ENCODE measurements at regions not wholly inside any gene's neighbourhood (a gene's known extent, or its start where the extent isn't known, plus 50 kb on each side); places are given as distances from the start of the nearest gene placed in this dataset.
A peak's percentile ranks its signal among the peaks of the same experiment; 100 is the strongest.

GRCh38 chr18:54774981-54775665 is 53.2 kb upstream of the RAB27B start (continued):
- no peak for TF ChIP-seq EZH2 (IDR thresholded peaks at IDR 0.05)

- H3K4me2 ChIP-seq (ENCODE audit: low read length), result peak overlapping the region; percentile 65
- H2AFZ ChIP-seq (ENCODE audit: low read depth, low read length, poor library complexity, severe bottlenecking), result peak overlapping the region; percentile 72
- TF ChIP-seq ELF1 (IDR thresholded peaks at IDR 0.05; ENCODE audit: borderline replicate concordance, low read depth) (0 out of 2 replicates have a peak, but pooled peaks have one; percentile 28), ZNF274 (IDR thresholded peaks at IDR 0.05; ENCODE audit: low read depth, low read length) (no peak), CEBPB (IDR thresholded peaks at IDR 0.05; ENCODE audit: low read depth) (0 out of 2 replicates have a peak, but pooled peaks have one; percentile 18), CTCF (IDR thresholded peaks at IDR 0.05 in 2 of 3, conservative IDR thresholded peaks at IDR 0.05 in 1 of 3; ENCODE audit: borderline replicate concordance in 1 of 3, insufficient read depth in 1 of 3, low read depth in 2 of 3, low read length in 2 of 3) (peak in 2 of 3 experiments; percentile 61 to 67; a peak in 4 of 6 replicates), SIN3A (IDR thresholded peaks at IDR 0.05; ENCODE audit: low read depth) (no peak), JUND (IDR thresholded peaks at IDR 0.05) (no peak), SRF (IDR thresholded peaks at IDR 0.05; ENCODE audit: low read depth) (no peak), RAD21 (IDR thresholded peaks at IDR 0.05; ENCODE audit: low read depth) (peak; percentile 48), ZFX (IDR thresholded peaks at IDR 0.05) (no peak), POLR2AphosphoS5 (IDR thresholded peaks at IDR 0.05; ENCODE audit: low read depth, low read length) (no peak), FOSL1 (IDR thresholded peaks at IDR 0.05; ENCODE audit: low read depth) (no peak), EZH2phosphoT487 (IDR thresholded peaks at IDR 0.05; ENCODE audit: borderline replicate concordance) (no peak), SP1 (IDR thresholded peaks at IDR 0.05; ENCODE audit: low read depth) (no peak)
- TF ChIP-seq, protein P1, sequence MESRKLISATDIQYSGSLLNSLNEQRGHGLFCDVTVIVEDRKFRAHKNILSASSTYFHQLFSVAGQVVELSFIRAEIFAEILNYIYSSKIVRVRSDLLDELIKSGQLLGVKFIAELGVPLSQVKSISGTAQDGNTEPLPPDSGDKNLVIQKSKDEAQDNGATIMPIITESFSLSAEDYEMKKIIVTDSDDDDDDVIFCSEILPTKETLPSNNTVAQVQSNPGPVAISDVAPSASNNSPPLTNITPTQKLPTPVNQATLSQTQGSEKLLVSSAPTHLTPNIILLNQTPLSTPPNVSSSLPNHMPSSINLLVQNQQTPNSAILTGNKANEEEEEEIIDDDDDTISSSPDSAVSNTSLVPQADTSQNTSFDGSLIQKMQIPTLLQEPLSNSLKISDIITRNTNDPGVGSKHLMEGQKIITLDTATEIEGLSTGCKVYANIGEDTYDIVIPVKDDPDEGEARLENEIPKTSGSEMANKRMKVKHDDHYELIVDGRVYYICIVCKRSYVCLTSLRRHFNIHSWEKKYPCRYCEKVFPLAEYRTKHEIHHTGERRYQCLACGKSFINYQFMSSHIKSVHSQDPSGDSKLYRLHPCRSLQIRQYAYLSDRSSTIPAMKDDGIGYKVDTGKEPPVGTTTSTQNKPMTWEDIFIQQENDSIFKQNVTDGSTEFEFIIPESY (IDR thresholded peaks at IDR 0.05; ENCODE audit: extremely low read depth, insufficient replicate concordance, low read length), result no peak
- TF ChIP-seq, protein P2, sequence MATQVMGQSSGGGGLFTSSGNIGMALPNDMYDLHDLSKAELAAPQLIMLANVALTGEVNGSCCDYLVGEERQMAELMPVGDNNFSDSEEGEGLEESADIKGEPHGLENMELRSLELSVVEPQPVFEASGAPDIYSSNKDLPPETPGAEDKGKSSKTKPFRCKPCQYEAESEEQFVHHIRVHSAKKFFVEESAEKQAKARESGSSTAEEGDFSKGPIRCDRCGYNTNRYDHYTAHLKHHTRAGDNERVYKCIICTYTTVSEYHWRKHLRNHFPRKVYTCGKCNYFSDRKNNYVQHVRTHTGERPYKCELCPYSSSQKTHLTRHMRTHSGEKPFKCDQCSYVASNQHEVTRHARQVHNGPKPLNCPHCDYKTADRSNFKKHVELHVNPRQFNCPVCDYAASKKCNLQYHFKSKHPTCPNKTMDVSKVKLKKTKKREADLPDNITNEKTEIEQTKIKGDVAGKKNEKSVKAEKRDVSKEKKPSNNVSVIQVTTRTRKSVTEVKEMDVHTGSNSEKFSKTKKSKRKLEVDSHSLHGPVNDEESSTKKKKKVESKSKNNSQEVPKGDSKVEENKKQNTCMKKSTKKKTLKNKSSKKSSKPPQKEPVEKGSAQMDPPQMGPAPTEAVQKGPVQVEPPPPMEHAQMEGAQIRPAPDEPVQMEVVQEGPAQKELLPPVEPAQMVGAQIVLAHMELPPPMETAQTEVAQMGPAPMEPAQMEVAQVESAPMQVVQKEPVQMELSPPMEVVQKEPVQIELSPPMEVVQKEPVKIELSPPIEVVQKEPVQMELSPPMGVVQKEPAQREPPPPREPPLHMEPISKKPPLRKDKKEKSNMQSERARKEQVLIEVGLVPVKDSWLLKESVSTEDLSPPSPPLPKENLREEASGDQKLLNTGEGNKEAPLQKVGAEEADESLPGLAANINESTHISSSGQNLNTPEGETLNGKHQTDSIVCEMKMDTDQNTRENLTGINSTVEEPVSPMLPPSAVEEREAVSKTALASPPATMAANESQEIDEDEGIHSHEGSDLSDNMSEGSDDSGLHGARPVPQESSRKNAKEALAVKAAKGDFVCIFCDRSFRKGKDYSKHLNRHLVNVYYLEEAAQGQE (IDR thresholded peaks at IDR 0.05; ENCODE audit: low read depth), result no peak
- TF ChIP-seq, protein P3, sequence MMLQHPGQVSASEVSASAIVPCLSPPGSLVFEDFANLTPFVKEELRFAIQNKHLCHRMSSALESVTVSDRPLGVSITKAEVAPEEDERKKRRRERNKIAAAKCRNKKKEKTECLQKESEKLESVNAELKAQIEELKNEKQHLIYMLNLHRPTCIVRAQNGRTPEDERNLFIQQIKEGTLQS (IDR thresholded peaks at IDR 0.05), result no peak
These were observed 52.6 kb upstream of the RAB27B start for GRCh38 chr18:54775686-54776085.

More at GRCh38 chr18:54775686-54776085, 52.6 kb upstream of the RAB27B start:
- Histone ChIP-seq H3K4me3 (replicated peaks in 1 of 2; ENCODE audit: low read depth in 1 of 2, low read length in 2 of 2) (peak overlapping the region in 1 of 2 experiments; percentile 25; a peak in 2 of 4 replicates), H3K36me3 (ENCODE audit: control insufficient read depth in 1 of 2, insufficient read depth in 2 of 2, low read length in 2 of 2) (no peaks in the 10 kb centered on the region), H3K9ac (ENCODE audit: low read length) (peak overlapping the region; percentile 51), H4K20me1 (ENCODE audit: insufficient read depth) (no peaks in the 10 kb centered on the region), H3K4me1 (ENCODE audit: control insufficient read depth in 1 of 2, insufficient read depth in 2 of 2, low read length in 2 of 2) (peaks cover 16 to 38% of the 10 kb centered on the region in 2 experiments), H3K9me2 (ENCODE audit: insufficient read depth) (no peaks in the 10 kb centered on the region), H3K27me3 (ENCODE audit: insufficient read depth, low read length) (no peaks in the 10 kb centered on the region), H3K79me2 (ENCODE audit: insufficient read depth, low read length) (no peaks in the 10 kb centered on the region), H3K9me3 (ENCODE audit: control insufficient read depth in 1 of 2, insufficient read depth in 1 of 2, low read depth in 1 of 2, low read length in 2 of 2) (no peaks in the 10 kb centered on the region), H3K27ac (ENCODE audit: low read depth, low read length) (peak overlapping the region; percentile 69)
- intact Hi-C loops (cut with micrococcal nuclease), result loop anchor here (2.0 to 5.0 kb wide), 3 partner anchors 53 to 187 kb away; partner anchors contain the start of gene RAB27B
- DNase-seq (ENCODE audit: low read depth, low spot score) (peak; percentile 64), ATAC-seq (peak; percentile 84)
- BruUV-seq (replicated peaks), result no TSS peak
- POLR2A ChIA-PET, result interaction anchor here (1.1 kb wide), 1 partner anchor 11 kb away, joined by 3 read pairs; no protein-coding TSS in a partner anchor
- CTCF ChIA-PET, result no interaction called here
- RAD21 ChIA-PET (ENCODE audit: low non-redundant PET in 1 of 2, low total read pairs in 2 of 2, uncharacterized antibody in 2 of 2, unreplicated experiment in 2 of 2), result interaction anchor here in 1 of 2 experiments (0.6 kb wide), 1 partner anchor 208 kb away, joined by 3 read pairs; no protein-coding TSS in a partner anchor

All from HCT116 (cell line).